Hematopoietic multipotent progenitor cell treated with erythropoietin and hydrocortisone succinate and interleukin-3 and kit ligand, for 17 days (in vitro differentiated cells): ENCODE measurements at regions not wholly inside any gene's neighbourhood (a gene's known extent, or its start where the extent isn't known, plus 50 kb on each side); places are given as distances from the start of the nearest gene placed in this dataset.
"Not testable (repeated sequence)": the region's sequence is repeated elsewhere in the genome, so short reads cannot be mapped to it uniquely, and the experiment has no call there.

Experiments used
- DNase-seq: peaks from one replicate; pipeline ENCODE4 v3.0.0-alpha.2; 2015; ENCODE audit warnings: low spot score

DNA sequence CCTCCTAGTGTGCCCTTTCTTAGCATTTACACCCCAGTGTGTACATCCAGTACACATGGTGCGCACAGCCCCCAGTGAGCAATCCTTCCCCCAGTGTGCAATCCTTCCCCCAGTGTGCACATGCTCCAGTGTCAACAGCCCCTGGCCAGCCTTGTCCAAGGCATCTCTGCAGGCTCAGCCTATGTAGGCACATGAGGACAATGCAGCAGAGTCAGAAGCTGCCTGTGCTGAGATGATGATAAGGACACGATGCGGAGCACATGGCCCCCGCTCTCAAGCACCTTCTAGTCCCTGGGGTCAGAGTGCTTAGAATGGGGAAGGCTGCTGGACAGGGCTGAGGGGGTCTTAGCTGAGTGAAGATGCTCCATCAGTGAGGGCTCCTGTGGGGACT lies 69.8 kb downstream of the GADD45G start:
- DNase-seq = no peak

- no peak for DNase-seq
Measured at GRCh38 chr9:89675058-89675742, 70.4 kb downstream of the GADD45G start.

DNA sequence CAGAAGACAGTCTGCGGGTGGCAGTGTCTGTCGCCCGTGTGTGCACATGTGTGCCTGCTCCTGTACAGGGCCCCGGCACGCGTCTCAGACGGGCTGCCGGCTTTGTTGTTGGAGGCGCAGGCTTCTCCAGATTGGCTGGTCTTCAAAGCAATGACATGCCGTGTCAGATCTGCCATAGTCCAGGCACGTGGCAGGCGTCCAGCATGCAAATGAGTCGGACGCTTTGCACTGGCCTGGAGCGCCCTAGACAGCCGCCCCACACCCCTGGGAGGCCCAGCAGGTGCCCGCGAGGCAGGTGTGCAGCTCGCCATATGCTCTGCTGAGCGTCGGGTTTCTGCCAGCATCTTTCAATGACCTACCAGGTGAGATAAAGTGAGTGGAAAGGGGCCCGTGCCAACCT lies 71.5 kb downstream of the GADD45G start:
- DNase-seq = no peak

DNA sequence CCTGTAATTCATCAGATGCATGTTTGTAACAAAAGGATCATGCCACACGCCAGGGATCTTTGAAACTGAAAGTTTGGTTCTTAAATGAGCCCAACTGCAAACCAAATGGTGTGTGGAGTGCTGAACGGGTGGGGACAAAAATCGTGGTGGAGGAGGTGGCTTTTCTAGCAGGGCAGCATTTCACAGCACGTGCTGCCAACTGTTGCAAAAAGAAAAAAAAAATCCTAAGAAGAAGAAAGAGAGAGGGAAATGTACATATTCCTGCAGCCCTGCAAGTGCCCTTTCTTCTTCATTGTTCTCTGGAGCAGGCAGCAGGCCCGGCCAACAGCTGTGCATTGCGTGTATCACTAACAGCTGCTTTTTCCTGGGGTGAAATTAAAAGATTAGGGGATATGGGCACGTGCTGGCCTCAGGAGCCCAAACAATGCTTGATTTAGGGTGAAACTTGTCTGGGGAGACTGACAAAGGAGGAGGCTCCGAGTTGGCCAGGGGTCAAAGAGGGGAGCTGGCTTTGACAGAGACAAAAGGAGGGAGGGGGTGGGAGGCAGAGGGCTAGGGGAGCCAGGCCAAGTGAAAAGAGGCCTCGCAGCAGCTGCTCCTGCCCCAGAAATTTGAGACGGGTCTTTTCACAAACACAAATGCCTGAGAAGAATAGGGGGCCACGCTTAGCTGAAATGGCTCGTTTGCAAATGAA lies 73.0 kb downstream of the GADD45G start:
- DNase-seq = no peak

GRCh38 chr9:89678396-89679015 lies 73.7 kb downstream of the GADD45G start:
- DNase-seq = no peak

DNA sequence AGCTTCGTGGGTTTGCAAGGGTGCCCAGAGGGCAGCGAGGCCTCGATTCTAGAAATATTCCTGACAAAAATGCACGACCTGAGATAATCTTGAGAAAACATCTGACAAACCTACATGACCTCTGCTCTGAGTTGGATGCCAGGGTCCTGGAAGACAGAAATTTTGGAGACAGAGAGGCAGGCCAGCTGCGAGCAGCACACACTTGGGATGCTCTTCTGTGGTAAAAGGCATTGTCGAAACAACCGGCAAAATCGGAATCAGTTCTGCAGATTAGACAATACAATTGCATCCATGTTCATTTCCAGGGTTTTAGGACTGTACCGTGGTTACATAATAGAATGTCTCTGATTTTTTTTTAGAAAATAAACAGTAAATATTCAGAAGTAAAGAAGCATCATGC lies 74.2 kb downstream of the GADD45G start:
- DNase-seq = no peak

GRCh38 chr9:89679581-89679980 lies 74.8 kb downstream of the GADD45G start:
- DNase-seq = no peak

DNA sequence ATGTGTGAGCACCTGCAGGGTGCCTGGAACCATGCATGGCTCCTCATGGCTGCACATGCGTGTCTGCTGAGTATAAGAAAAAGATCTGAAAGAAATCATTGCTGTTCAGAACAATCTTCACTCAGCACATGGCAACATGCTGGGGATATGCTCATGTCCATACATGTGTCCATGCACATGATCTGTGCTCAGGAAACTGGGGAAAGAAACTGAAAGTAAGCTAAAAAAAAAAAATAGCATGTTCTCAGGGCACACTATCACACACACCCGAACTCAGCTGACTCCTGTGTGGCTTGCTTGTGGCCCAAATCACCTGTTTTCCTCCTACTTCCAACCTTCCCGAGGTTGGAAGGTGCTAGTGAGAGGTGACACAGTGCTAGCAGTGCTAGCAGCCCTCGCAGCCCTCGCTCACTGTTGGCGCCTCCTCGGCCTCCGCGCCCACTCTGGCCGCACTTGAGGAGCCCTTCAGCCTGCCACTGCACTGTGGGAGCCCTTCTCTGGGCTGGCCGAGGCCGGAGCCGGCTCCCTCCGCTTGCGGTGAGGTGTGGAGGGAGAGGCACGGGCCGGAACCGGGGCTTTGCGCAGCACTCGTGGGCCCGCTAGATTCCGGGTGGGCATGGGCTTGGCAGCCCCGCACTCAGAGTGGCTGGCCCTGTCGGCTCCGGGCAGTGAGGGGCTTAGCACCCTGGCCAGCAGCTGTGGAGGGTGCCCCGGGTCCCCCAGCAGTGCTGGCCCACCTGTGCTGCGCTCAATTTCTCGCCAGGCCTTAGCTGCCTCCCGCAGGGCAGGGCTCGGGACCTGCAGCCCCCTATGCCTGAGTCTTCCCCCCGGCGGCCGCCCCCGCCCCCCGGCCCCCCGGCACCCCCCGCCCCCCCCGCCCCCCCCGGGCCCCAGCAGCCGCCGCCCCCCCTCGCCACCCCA lies 76.0 kb downstream of the GADD45G start:
- no peak for DNase-seq

DNA sequence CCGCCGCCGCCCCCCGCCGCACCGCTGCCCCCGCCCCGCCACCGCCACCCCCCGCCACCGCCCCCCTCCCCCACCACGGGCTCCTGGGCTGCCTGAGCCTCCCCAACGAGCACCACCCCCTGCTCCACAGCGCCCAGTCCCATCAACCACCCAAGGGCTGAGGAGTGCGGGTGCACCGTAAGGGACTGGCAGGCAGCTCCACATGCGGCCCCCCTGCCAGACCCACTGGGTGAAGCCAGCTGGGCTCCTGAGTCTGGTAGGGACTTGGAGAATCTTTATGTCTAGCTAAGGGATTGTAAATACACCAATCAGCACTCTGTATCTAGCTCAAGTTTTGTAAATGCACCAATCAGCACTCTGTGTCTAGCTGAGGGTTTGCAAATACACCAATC lies 76.7 kb downstream of the GADD45G start:
- DNase-seq = not testable (repeated sequence)

GRCh38 chr9:89683626-89684025 lies 78.8 kb downstream of the GADD45G start:
- DNase-seq = no peak

DNA sequence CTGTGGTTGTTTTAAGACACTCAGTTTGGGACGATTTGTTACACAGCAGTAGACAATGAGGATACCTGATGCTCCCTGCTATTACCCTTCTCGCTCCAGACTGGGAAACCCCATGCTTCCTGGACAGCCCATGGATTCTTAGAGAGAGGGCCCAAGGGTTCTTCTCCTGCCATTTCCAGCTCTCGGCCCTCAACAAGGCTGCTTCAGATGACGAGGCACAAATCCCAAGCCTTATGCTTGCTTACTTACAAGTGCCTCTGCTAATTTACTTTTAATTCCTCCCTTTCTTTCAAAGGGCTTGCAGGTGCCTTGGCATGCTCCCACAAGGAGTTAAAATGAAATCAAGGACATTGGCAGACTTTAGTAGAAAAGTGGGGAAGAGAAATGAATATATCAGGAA lies 79.4 kb downstream of the GADD45G start:
- no peak for DNase-seq

- DNase-seq = no peak
Measured at GRCh38 chr9:89684912-89685636, 80.3 kb downstream of the GADD45G start.

- DNase-seq = no peak
Measured at GRCh38 chr9:89685698-89686097, 80.9 kb downstream of the GADD45G start.

DNA sequence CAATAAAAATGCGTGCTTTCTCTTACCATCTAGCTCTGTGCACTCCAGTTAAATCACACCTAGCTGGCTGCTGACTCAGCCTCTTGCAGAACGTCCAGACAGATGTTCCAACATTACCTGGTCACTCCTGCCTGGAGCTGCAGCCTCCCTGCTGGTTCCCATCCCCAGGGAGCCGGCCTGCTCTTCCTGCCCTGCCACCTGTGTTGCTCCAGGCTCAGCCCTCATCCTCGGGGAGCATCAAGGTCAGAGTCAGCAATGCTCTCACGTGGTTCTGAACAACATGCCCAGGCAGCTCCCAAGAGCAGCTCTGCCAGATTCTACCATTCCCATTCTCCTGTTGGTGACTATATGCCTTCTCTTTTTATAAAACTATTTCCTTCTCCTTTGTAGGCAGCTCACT lies 81.3 kb downstream of the GADD45G start:
- no peak for DNase-seq

DNA sequence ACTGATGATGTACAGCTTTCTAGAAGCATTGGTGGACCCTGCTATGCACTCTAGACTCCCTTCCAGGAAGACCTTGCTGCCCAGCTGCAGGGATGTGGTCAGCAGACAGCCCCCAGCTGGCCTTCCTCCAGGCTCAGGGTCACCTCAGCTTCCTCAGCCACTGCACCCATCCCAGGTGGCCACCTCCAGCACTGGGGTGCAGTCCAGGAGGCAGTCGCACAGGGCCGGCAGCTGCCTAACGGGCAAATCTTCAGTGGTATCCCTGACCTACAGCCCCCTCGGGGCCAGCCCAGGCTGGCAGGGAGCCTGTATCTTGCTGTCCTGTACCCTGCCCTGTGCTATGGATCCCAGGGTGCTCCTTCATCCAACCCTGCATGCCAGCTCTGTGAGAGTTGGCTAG lies 81.8 kb downstream of the GADD45G start:
- DNase-seq = no peak

- no peak for DNase-seq
Measured at GRCh38 chr9:89687188-89687587, 82.4 kb downstream of the GADD45G start.

- DNase-seq = no peak
Measured at GRCh38 chr9:89687848-89688247, 83.0 kb downstream of the GADD45G start.

DNA sequence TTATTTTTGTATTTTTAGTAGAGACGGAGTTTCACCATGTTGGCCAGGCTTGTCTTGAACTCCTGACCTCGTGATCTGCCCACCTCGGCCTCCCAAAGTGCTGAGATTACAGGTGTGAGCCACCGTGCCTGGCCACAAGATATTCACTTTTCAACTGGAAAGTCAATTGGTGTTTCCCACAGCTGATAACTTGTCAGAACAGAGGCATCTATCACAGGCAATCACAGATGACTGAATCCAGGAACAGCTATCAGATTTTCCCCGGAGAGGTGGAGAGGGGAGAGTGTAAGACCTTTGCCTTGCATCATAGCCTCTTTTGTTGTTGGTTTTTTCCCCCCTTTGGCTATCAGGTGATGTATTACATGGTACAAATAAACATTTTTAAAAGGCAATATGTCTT lies 84.5 kb downstream of the GADD45G start:
- not testable (repeated sequence) for DNase-seq

- no peak for DNase-seq
Measured at GRCh38 chr9:89690334-89690912, 85.6 kb downstream of the GADD45G start.

DNA sequence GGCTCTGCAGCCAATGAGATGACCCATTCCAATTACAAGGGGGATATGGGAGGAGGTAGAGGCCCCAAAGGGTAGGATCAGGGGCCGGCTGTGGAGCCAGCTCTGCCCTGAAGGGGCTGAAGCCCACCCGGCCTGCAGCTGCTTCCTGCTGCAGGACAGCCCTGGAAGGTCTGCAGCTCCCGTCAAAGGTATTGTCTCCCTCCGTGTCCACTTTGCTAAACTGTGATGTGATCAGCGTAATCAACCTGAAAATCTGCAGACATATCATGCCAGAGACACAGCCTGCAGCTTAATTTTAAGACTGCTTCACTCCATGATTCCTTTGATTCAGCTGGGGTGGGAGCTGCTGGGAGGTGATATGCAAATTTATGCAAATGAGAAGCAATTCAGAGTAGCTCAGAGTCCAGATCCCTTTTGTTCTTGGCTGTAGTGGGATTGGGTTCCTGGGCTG lies 90.7 kb downstream of the GADD45G start:
- DNase-seq = no peak

DNA sequence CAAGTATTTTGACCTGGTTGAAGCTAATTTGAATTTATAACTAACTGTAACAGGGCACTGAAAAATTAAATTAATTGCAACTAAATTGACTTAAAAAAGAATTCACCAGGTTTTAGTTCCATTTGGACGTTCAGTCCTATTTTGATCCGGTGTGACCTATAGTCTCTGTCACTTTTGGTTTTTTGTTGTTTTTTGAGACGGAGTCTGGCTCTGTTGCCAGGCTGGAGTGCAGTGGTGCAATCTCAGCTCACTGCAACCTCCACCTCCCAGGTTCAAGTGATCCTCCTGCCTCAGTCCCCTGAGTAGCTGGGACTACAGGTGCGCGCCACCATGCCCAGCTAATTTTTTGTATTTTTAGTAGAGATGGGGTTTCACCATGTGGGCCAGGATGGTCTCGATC lies 91.2 kb downstream of the GADD45G start:
- DNase-seq = not testable (repeated sequence)
